ENCODE measurements at regions not wholly inside any gene's neighbourhood (a gene's known extent, or its start where the extent isn't known, plus 50 kb on each side); places are given as distances from the start of the nearest gene placed in this dataset.

DNA sequence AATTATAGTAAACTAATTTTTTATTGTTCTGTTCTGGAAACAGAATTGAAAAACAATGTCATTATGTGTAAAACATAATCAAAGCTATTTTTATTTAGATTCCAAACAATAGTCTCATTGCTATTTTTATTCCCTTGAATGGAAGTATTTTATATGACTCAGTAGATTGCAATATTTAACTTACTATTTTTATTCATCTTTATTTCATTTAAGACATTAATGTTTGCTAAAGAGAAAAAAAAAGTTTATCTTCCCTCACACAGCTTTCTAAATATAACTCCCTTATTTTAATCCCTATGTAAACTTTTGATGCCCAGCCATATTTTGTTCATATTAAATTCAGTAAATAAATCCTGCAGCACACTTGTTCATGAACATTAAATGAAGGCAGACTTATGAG lies 622.4 kb downstream of the SLC6A15 start:
- ChIA-PET CTCF (ENCODE audit: partially characterized antibody) (no interaction called here), POLR2A (ENCODE audit: partially characterized antibody) (no interaction called here)
- Histone ChIP-seq H2AK5ac (ENCODE audit: low read depth, low read length) (no peak overlapping the region), H3K4me2 (ENCODE audit: insufficient read depth in 1 of 2, low read depth in 2 of 2, low read length in 2 of 2) (no peak overlapping the region), H4K8ac (ENCODE audit: extremely low read depth, insufficient read depth, low read length) (no peak overlapping the region), H4K20me1 (replicated peaks in 1 of 2; ENCODE audit: control insufficient read depth in 1 of 2, insufficient read depth in 2 of 2, low read length in 2 of 2) (no peaks in the 10 kb centered on the region), H2BK12ac (ENCODE audit: low read depth, low read length) (no peak overlapping the region), H3K18ac (ENCODE audit: extremely low read depth, low read length) (no peak overlapping the region), H4K91ac (replicated peaks; ENCODE audit: insufficient read length, low read length) (no peak overlapping the region), H3K4ac (replicated peaks; ENCODE audit: insufficient read length, low read depth, low read length) (no peak overlapping the region), H3K27ac (ENCODE audit: low read depth, low read length) (no peak overlapping the region), H3K9me3 (ENCODE audit: insufficient read depth in 2 of 2, low read depth in 1 of 2, low read length in 1 of 2) (no peaks in the 10 kb centered on the region), H3K9ac (replicated peaks in 1 of 4; ENCODE audit: extremely low read depth in 1 of 4, low read depth in 3 of 4, low read length in 3 of 4) (no peak overlapping the region), H3K4me1 (replicated peaks in 1 of 4; ENCODE audit: control insufficient read depth in 3 of 4, insufficient read depth in 4 of 4, low read length in 3 of 4) (no peaks in the 10 kb centered on the region), H2AFZ (ENCODE audit: low read length) (no peak overlapping the region), H3K36me3 (ENCODE audit: control insufficient read depth in 2 of 4, insufficient read depth in 4 of 4, low read length in 3 of 4) (no peaks in the 10 kb centered on the region), H3K23ac (ENCODE audit: insufficient read length) (no peak overlapping the region), H3K14ac (ENCODE audit: insufficient read length) (no peak overlapping the region), H3K23me2 (ENCODE audit: low read depth, low read length) (no peaks in the 10 kb centered on the region), H4K5ac (ENCODE audit: insufficient read length, low read depth, low read length) (no peak overlapping the region), H2BK5ac (ENCODE audit: low read depth, low read length) (no peak overlapping the region), H3K4me3 (ENCODE audit: extremely low read depth in 1 of 4, insufficient read depth in 2 of 4, low read depth in 3 of 4, low read length in 4 of 4) (no peak overlapping the region), H3K79me2 (ENCODE audit: control insufficient read depth in 1 of 2, insufficient read depth in 2 of 2, low read length in 2 of 2) (no peaks in the 10 kb centered on the region), H2BK120ac (replicated peaks; ENCODE audit: low read depth, low read length) (no peak overlapping the region), H2BK20ac (ENCODE audit: low read length) (no peak overlapping the region), H3K27me3 (replicated peaks in 1 of 4; ENCODE audit: control insufficient read depth in 3 of 4, extremely low read depth in 1 of 4, insufficient read depth in 3 of 4, low read length in 3 of 4) (no peaks in the 10 kb centered on the region), H2BK15ac (ENCODE audit: low read length) (no peak overlapping the region), H3K79me1 (ENCODE audit: low read depth, low read length) (no peaks in the 10 kb centered on the region), H3K56ac (replicated peaks; ENCODE audit: insufficient read length, low read depth, low read length) (no peak overlapping the region)
- DNase-seq (ENCODE audit: low read depth in 1 of 2, low spot score in 2 of 2), result no peak
- FAIRE-seq, result no peak
- no peak for TF ChIP-seq TEAD4 (IDR thresholded peaks at IDR 0.05; ENCODE audit: low read depth, low read length)
- no peak for TF ChIP-seq CTBP2 (IDR thresholded peaks at IDR 0.05; ENCODE audit: borderline replicate concordance, insufficient read depth, insufficient read length, low read length)
- no peak for TF ChIP-seq CEBPB (IDR thresholded peaks at IDR 0.05; ENCODE audit: low read depth, low read length)
- TF ChIP-seq, protein P1, sequence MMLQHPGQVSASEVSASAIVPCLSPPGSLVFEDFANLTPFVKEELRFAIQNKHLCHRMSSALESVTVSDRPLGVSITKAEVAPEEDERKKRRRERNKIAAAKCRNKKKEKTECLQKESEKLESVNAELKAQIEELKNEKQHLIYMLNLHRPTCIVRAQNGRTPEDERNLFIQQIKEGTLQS (IDR thresholded peaks at IDR 0.05; ENCODE audit: insufficient read depth, low read depth, low read length), result no peak
- TF ChIP-seq, protein P2, sequence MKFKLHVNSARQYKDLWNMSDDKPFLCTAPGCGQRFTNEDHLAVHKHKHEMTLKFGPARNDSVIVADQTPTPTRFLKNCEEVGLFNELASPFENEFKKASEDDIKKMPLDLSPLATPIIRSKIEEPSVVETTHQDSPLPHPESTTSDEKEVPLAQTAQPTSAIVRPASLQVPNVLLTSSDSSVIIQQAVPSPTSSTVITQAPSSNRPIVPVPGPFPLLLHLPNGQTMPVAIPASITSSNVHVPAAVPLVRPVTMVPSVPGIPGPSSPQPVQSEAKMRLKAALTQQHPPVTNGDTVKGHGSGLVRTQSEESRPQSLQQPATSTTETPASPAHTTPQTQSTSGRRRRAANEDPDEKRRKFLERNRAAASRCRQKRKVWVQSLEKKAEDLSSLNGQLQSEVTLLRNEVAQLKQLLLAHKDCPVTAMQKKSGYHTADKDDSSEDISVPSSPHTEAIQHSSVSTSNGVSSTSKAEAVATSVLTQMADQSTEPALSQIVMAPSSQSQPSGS (IDR thresholded peaks at IDR 0.05; ENCODE audit: low read length), result no peak
- TF ChIP-seq CBX5 (IDR thresholded peaks at IDR 0.05; ENCODE audit: low read depth, low read length), result no peak
- TF ChIP-seq CREB1 (IDR thresholded peaks at IDR 0.05), result no peak
- TF ChIP-seq RBBP5 (IDR thresholded peaks at IDR 0.05; ENCODE audit: borderline replicate concordance, low read depth, low read length), result no peak
- TF ChIP-seq POU5F1 (IDR thresholded peaks at IDR 0.05; ENCODE audit: low read depth, low read length), result no peak
- TF ChIP-seq SUZ12 (IDR thresholded peaks at IDR 0.05; ENCODE audit: low read length), result no peak
- TF ChIP-seq SIRT6 (IDR thresholded peaks at IDR 0.05; ENCODE audit: low read length), result no peak
- no peak for TF ChIP-seq EGR1 (IDR thresholded peaks at IDR 0.05; ENCODE audit: borderline replicate concordance, low read depth, low read length)
- no peak for TF ChIP-seq JUN (IDR thresholded peaks at IDR 0.05; ENCODE audit: low read depth, low read length)
- no peak for TF ChIP-seq EP300 (IDR thresholded peaks at IDR 0.05; ENCODE audit: borderline replicate concordance in 1 of 2, low read depth in 2 of 2, low read length in 2 of 2)
- TF ChIP-seq TAF1 (IDR thresholded peaks at IDR 0.05; ENCODE audit: low read depth, low read length), result no peak

All from H1 (cell line).